ENCODE measurements at regions not wholly inside any gene's neighbourhood (a gene's known extent, or its start where the extent isn't known, plus 50 kb on each side); places are given as distances from the start of the nearest gene placed in this dataset.

DNA sequence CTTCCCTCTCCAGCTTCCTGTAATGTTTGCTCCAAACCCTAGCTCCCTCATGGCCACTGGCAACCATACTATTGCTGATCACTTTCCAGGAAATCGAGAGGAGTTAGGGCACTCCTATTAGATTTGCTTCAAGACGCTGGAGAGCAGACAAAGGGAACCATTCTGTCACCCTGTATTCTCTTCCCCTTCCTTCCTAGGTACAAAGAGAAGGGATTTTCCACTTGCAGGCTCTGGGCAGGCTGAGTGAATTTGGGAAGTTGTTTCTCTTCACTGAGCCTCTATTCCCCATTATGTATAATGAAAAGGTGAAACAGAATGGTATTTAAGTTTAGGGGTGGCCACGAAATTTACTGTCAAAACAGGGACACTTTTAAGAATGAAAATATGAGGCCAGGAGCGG is 99.4 kb upstream of the LPP start:
- no peaks in the 10 kb centered on the region for H3K4me1 ChIP-seq (ENCODE audit: control insufficient read depth, insufficient read depth, low read length)
- TF ChIP-seq ZBTB48 (tag by site-specific recombination; IDR thresholded peaks at IDR 0.05) (no peak), HOXA7 (CRISPR knock-in tag; IDR thresholded peaks at IDR 0.05; ENCODE audit: borderline replicate concordance) (no peak), ZNF658 (tag by site-specific recombination; IDR thresholded peaks at IDR 0.05) (no peak), ZNF140 (tag by site-specific recombination; IDR thresholded peaks at IDR 0.05) (no peak), ZBTB10 (tag by site-specific recombination; IDR thresholded peaks at IDR 0.05) (no peak), SP7 (tag by site-specific recombination; IDR thresholded peaks at IDR 0.05) (no peak), ZNF24 (tag by site-specific recombination; IDR thresholded peaks at IDR 0.05) (no peak), ZBTB20 (tag by site-specific recombination; IDR thresholded peaks at IDR 0.05) (no peak), ZNF223 (tag by site-specific recombination; IDR thresholded peaks at IDR 0.05) (no peak), ZNF16 (tag by site-specific recombination; IDR thresholded peaks at IDR 0.05; ENCODE audit: low read depth) (no peak), MEIS1 (CRISPR knock-in tag; IDR thresholded peaks at IDR 0.05; ENCODE audit: borderline replicate concordance) (no peak), ZFP37 (tag by site-specific recombination; IDR thresholded peaks at IDR 0.05) (no peak)
- TF ChIP-seq, protein P1, sequence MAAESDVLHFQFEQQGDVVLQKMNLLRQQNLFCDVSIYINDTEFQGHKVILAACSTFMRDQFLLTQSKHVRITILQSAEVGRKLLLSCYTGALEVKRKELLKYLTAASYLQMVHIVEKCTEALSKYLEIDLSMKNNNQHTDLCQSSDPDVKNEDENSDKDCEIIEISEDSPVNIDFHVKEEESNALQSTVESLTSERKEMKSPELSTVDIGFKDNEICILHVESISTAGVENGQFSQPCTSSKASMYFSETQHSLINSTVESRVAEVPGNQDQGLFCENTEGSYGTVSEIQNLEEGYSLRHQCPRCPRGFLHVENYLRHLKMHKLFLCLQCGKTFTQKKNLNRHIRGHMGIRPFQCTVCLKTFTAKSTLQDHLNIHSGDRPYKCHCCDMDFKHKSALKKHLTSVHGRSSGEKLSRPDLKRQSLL (tag by site-specific recombination; IDR thresholded peaks at IDR 0.05), result no peak
- no peak overlapping the region for H3K4me3 ChIP-seq (ENCODE audit: low read depth, low read length)
- no peak overlapping the region for H3K27ac ChIP-seq (ENCODE audit: extremely low read depth, low read depth, low read length)
- POLR2A ChIA-PET, result no interaction called here
- CTCF ChIA-PET, result no interaction called here
- H3K36me3 ChIP-seq (ENCODE audit: control insufficient read depth in 2 of 2, insufficient read depth in 1 of 2, low read length in 2 of 2), result no peaks in the 10 kb centered on the region
- H3K9me3 ChIP-seq (ENCODE audit: control insufficient read depth, insufficient read depth, low read depth, low read length), result no peaks in the 10 kb centered on the region

GRCh38 chr3:188055388-188055787 is 98.6 kb upstream of the LPP start:
- ChIA-PET CTCF (no interaction called here), POLR2A (no interaction called here)
- Histone ChIP-seq H3K9me3 (ENCODE audit: control insufficient read depth, insufficient read depth, low read depth, low read length) (no peaks in the 10 kb centered on the region), H3K4me3 (ENCODE audit: low read depth, low read length) (no peak overlapping the region), H3K4me1 (ENCODE audit: control insufficient read depth, insufficient read depth, low read length) (no peaks in the 10 kb centered on the region), H3K27ac (ENCODE audit: extremely low read depth, low read depth, low read length) (no peak overlapping the region), H3K36me3 (ENCODE audit: control insufficient read depth in 2 of 2, insufficient read depth in 1 of 2, low read length in 2 of 2) (no peaks in the 10 kb centered on the region)
- no peak for TF ChIP-seq ZNF280D (tag by site-specific recombination; IDR thresholded peaks at IDR 0.05)
- no peak for TF ChIP-seq ZNF76 (tag by site-specific recombination; IDR thresholded peaks at IDR 0.05; ENCODE audit: borderline replicate concordance, low read depth)
- no peak for TF ChIP-seq YY2 (tag by site-specific recombination; IDR thresholded peaks at IDR 0.05)
- no peak for TF ChIP-seq ZSCAN23 (tag by site-specific recombination; IDR thresholded peaks at IDR 0.05)
- no peak for TF ChIP-seq ZBTB17 (tag by site-specific recombination; IDR thresholded peaks at IDR 0.05)

Data from HEK293 (cell line).